GM08714 (cell line): ENCODE measurements at regions not wholly inside any gene's neighbourhood (a gene's known extent, or its start where the extent isn't known, plus 50 kb on each side); places are given as distances from the start of the nearest gene placed in this dataset.

Source experiments
- H3K4me3 ChIP-seq: fragments of 200-500 bp; sonication (Bioruptor generic); 2 replicates; pipeline ENCODE4 v1.5.1; 2014; ENCODE audit warnings: mild to moderate bottlenecking, low read length, inconsistent platforms
- ZNF274 ChIP-seq: IDR thresholded peaks from 2 replicates; pipeline ENCODE4 v1.6.1; 2012; ENCODE audit warnings: mild to moderate bottlenecking, low read depth, low read length

DNA sequence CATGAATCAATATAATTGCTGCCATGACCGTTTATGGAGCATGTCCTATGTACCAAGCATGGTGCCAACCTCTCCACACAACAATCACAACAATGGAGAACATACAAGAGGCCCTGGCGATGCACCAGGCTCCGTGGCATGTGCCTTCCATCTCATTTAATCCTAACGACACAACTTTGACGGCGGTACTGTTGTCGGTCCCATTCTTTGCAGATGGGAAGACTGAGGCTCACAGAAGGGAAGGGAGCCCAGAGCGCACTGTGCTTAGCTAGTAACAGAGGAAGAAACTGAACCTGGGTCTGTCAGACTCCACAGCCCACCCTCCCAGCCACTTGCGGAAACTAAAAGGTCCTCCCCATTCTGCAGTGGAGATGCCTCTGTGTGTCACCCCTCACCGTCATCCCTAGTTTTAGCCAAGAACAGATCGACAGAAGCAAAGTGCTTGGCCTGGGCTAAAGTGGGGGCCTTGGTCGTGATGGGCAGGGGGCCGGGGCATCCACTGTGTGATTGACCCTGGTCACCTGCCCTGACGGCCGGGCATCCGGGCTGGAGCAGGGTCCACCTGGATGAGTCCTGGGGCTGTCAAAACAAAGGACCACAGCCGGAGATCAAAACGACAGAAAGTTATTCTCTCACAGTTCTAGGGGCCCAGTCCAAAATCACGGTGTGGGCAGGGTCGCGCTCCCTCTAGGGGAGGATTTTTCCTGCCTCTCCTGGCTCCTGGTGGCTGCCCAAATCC is 183.9 kb downstream of the C16orf95 start:
- no peak for TF ChIP-seq ZNF274
- H3K4me3 ChIP-seq, result no peak overlapping the region

DNA sequence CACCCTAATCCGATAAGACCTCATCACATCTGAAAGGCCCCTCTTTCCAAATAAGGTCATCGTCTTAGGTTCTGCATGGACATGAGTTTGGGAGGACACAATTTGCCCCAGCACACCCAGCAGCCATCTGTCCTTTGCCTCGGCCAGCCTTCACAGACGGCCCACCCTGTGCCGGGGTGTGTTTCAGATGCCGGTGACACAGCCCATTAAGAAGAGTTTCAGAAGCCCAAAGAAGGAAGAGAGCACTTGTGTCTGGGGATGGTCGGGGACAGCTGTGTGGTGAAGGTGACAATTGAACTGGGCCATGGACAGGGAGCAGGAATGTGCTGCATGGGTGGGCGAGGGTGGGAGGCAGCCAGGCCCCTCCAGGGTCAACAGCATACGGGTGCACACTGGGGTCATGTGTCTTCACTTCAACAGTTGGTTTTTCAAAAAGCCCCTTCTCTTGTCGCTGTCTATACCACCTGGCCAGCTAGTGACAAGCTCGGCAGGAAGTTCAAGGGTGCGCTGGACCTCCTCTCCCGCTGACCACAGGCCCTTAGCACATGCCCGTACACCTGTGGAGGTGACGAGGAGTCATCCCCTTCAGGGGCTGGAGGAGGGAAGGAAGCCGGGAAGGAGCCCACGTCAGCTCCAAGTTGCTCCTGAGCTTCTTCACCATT is 183.1 kb downstream of the C16orf95 start:
- H3K4me3 ChIP-seq, result no peak overlapping the region
- no peak for TF ChIP-seq ZNF274

GRCh38 chr16:87134628-87134995 is 182.6 kb downstream of the C16orf95 start:
- no peak overlapping the region for H3K4me3 ChIP-seq
- TF ChIP-seq ZNF274, result no peak

- TF ChIP-seq ZNF274, result no peak
- H3K4me3 ChIP-seq, result no peak overlapping the region
Observed at GRCh38 chr16:87135246-87136030, 181.8 kb downstream of the C16orf95 start.

DNA sequence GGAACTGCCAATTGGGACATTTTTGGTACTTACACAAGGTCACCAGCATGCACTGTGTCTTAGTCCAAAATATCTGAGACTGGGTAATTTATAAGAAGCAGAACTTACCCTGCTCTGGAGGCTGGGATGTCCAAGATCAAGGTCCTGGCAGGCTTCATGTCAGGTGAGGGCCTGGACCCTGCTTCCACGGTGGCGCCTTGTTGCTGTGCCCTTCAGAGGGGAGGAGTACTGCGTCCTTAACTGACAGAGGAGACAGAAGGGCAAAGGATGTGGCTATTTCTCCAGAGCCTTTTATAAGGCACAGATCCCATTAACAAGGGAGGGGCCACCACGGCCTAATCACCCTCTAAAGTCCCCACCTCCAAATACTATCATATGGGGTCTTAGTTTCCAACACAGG is 178.9 kb downstream of the C16orf95 start:
- TF ChIP-seq ZNF274, result no peak
- H3K4me3 ChIP-seq, result no peak overlapping the region

DNA sequence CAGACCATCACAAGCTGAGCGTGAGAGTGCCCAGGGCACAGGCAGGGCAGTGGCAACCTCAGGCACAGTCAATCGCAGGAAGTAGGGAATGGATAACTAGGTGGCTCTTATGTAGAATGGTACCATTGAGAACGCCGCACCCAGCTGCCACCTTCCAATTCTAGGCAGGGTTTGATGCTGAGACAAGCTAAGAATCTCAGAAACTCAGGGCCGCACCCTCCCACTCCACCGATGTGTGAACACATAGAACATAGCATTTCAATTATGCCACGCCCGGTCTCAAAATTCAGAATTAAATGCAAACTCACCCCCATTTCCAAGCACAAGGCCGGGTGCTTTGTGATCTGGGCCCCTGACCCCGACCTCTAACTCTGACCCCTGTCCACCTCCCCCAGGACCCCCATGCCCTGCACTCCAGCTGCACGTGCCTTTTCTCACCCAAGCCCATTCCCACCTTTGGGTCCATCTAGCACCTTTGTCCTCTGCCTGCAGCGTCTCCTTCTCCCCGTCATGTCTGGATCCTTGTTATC is 178.4 kb downstream of the C16orf95 start:
- no peak for TF ChIP-seq ZNF274
- no peak overlapping the region for H3K4me3 ChIP-seq

GRCh38 chr16:87140211-87141200 is 176.7 kb downstream of the C16orf95 start:
- TF ChIP-seq ZNF274, result no peak
- H3K4me3 ChIP-seq, result no peak overlapping the region

GRCh38 chr16:87141402-87141801 is 175.8 kb downstream of the C16orf95 start:
- no peak for TF ChIP-seq ZNF274
- H3K4me3 ChIP-seq, result no peak overlapping the region

DNA sequence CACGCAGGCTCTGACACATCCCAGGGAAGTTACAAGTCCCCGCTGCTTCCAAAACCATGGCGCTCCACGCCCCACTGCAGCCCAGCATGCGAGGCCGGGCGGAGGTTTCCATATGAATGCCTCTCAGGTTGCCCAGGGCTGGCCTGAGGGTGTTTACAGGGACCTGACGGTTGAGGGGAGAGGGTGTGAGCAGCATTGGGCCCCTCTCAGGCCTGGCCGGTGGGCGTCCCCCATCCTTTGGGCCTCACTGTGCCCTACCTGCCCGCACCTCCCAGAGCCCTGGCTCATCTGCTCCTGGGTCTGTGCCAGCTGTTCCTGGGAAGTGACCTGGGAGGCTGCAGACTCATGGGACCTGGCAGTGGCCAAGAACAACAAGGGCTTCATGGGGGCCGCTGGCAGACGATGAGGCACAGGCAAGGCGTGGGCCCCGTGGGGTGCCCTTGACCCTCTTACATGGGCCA is 173.5 kb downstream of the C16orf95 start:
- no peak overlapping the region for H3K4me3 ChIP-seq
- no peak for TF ChIP-seq ZNF274

GRCh38 chr16:87144232-87144631 is 173.0 kb downstream of the C16orf95 start:
- H3K4me3 ChIP-seq, result no peak overlapping the region
- no peak for TF ChIP-seq ZNF274

DNA sequence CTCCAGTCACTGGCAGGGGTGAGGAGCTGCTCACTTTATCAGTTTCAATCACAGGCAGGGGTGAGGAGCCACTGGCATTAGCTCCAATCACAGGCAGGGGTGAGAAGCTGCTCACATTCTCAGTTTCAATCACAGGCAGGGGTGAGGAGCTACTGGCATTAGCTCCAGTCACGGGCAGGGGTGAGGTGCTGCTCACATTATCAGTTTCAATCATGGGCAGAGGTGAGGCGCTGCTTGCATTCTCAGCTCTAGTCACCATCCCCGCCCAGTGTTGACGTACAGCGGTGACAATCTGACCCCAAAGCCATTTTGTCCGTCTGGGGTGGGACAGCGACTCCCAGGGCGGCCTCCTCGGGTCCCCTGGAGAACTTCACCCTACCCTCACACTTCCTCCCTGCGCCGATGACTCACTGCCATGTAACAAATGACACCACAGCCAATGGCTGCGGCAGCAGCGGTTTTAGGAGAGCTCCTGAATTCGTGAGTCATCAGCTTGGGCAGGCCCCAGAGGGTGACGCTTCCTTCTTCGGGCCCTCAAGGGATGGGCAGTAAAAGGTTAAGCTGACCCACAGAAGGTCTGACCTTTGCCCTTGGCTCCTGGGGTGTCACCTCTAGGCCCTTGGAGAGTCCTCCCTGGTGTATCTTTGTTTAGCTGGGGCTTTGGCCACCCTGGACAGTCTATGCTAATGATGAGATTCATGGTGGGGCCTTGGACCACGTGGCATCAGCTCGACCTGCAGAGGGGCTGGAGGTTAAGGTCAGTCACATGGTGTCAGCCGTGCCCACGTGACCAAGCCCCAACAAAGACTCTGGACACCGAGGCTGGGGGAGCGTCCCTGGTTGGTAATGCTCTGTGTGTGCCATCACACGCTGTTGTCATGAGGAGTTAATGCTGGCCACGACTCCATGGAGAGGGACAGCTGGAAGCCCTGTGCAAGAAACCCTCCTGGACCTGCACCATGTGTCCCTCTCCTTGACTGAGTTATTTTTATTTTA is 171.7 kb downstream of the C16orf95 start:
- no peak overlapping the region for H3K4me3 ChIP-seq
- no peak for TF ChIP-seq ZNF274

DNA sequence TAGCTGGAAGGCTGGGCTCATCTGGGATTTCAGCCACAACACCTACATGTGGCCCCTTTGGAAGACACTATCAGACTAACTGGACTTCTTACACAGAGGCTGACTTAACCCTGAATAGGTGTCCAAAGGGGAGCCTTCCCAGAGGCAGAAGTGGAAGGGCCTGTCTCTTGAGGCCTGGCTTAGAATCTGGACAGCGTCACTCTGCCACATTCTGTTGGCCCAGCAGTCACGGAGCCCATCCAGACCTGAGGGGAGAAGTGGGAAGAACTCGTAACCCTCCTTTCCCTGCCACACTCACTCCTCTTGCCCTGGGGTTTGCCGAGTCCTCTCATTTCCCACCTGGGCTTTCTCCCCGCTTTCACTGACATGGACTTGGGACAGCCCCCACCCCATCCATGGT is 170.5 kb downstream of the C16orf95 start:
- TF ChIP-seq ZNF274, result no peak
- no peak overlapping the region for H3K4me3 ChIP-seq
